Dedifferentiated amniotic fluid mesenchymal stem cell (primary cell): ENCODE measurements at regions not wholly inside any gene's neighbourhood (a gene's known extent, or its start where the extent isn't known, plus 50 kb on each side); places are given as distances from the start of the nearest gene placed in this dataset.
A peak's percentile ranks its signal among the peaks of the same experiment; 100 is the strongest.

Source experiments
- DNase-seq: peaks from one replicate; pipeline ENCODE4 v3.0.0-alpha.2; 2016; ENCODE audit errors: extremely low spot score

DNA sequence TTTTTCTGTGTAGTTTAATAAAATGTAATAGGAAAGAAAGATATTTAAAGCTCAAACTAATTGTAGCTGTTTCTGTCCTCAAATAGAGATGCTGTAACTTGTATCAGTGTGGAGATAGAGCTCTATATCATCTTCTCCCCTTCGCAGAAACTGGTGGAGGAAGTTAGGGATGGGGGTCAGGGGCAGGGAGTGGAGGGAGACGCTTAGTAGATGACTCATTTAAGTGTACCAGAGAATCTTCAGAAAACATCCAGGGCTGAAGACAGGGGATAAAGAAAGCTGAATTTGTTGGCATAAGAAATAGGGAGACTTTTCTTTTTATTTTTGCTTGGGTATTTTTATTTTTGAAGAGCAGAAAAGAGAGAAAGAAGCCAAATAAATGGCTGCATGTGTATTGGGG lies 282.6 kb upstream of the DPYD start:
- no peak for DNase-seq

DNA sequence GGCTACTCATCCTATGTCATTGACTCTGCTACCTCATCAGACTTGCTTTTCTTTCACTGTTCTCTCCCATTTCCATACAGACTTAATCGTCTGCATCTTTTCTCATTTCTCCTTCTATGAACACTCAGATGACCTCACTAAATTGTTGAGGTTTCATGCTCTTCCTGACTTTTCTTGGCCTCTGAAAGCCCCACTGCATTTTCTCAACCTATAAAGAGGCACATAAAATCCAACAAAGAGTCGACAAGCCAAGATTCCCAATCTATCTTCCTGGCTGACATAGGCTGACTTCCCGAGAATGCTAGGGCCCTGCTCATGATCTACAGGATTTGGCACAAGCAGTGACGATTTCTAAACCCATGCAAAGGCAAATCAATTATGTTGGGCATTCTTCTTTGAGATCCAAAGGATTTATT lies 280.8 kb upstream of the DPYD start:
- no peak for DNase-seq

DNA sequence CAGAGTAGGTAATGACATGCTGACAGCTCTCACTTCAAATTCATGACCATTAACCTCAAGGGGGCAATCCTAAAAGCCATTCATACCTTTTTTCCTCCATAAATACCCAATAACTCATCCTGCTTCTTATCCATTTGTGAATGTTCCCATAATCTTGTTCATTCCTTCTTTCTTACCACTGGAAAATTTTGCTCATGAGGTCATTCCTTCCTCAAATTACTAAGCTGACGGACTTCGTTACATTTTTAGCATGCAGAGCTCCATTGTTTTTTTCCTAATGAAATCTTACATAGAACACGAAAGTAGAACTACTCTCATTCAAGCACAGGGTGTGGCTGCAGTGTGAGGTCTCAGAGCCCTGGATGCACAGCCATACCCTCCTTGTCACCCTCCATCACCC lies 276.5 kb upstream of the DPYD start:
- DNase-seq, result no peak

DNA sequence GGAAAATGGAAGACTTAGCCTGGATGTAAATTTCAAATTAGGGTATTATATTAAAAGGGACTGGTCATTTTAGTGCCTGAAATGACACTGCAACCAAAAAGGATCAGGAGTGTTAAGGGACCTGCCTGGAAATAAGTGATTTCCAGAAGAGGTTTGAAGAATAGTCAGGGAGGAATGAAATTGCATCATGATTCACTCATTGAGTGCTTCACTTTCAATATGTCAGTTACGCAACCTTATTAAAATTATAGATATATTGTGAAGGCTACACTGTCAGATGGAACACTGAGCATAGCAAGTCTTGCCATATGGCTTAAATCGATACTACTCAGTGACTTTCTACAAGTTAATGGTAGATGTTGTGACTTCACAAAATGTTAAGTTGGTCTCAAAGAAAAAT lies 275.2 kb upstream of the DPYD start:
- DNase-seq, result no peak

DNA sequence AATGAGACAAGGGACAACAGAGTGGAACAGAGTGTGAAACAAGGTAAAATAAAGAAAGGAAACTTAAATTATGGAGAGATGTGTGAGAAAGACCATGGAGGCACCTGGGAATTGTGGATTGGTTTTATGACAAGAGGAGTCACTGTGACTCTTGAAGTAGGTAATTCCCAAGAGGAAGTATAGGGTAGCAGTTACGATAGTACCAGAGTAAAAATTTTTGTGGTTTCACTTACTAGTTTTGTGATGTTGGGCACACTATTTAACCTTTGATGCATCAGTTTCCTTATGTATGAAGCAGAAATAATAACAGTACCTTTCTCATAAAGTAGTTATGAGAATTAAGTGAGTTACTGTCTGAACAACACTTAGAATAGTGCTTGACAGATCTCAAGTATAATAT lies 267.9 kb upstream of the DPYD start:
- DNase-seq, result no peak

DNA sequence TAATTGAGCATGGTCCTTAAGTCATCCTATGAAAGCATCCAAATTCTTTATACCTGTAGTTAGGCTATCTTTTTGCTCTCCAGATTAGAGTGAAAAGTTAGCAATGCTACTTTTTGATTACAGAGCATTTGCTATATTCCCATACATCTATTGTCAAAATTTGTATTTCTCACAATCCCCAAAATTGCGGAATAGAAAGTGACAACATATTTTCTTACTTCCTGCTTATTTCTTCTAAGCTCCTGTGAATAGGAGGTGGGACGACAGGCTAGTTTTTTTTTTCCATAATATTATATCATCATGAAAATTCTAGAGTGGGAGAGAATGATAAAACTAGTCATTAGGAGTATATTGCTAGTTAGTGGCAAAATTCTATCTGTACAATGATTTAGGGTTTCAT lies 264.0 kb upstream of the DPYD start:
- no peak for DNase-seq

DNA sequence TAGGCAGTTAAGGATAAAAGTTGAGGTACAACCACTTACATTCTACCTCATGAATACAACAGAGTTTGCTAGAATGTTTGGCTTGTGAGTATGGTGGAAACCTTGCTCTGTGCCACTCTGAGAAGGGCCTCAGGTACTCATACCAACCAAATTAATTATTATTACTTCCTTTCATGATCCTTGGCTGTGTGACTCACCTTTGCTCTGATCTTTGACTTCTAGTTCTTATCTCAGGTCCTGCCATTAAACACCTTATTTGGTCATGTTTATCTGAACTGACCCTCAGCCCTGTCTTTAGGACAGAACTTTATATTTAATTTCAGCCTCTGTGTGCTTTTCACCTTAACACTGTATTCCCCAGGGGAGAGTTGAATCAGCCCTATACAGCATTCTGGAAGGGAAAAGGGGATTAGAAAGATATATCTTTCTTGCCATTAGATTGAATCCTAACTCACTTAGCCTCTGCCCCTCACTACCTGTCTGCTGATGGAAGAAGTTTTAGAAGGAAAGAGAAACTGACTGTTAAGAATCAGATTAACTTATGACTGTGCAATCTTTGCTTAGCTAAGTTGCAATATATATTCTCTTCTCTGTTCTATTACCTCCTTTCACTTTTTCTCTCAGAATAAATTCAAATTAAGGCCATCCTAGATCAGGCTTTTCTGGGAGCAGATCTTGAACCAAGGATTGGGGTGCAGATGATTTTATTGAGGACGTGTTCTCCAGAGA lies 260.4 kb upstream of the DPYD start:
- no peak for DNase-seq

DNA sequence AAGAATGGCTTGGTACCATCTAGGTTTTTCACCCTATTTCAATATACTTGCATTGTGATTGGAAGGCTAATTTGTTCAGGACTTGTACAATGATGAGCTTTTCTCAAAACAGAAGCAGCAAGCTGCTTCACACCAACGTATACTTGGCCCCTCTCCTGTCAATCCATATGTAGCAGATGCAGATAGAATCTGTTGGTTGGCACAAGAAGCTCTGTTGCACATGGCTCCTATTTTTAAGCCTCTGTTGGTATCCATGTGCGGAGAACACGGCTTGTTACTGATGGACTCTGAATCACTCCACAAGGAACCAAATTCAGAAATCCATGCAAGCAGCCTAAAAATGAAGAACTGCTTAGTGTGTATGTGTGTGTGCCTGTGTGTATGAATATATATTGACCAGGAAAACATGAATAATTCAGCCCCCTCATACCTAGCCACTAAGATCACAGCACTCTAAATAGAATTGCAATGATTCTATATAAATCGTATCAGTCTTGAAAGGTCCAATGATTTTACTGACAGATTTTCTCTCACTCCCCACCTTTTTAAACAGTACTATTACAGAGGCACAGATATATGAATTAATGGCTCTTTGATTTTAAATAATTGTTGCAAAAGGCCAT lies 258.4 kb upstream of the DPYD start:
- no peak for DNase-seq

DNA sequence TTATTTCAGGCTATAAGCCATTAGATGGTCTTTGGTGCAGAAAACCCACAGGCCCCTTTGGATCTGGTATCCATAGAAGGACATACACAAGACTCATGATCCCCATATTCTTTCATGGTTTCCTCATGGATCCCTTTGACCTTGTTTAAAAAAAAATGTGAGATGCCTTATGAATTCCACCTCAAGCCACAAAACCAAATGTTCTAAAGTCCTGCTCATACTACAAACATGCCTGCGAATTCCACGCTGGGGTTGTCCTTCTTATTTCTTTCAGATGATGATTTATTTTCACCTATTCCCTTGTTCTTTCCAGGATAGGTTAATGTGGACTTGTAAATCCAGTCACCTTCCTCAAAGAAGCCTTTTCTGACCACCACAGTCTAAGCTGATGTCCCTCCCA lies 256.9 kb upstream of the DPYD start:
- DNase-seq, result no peak

DNA sequence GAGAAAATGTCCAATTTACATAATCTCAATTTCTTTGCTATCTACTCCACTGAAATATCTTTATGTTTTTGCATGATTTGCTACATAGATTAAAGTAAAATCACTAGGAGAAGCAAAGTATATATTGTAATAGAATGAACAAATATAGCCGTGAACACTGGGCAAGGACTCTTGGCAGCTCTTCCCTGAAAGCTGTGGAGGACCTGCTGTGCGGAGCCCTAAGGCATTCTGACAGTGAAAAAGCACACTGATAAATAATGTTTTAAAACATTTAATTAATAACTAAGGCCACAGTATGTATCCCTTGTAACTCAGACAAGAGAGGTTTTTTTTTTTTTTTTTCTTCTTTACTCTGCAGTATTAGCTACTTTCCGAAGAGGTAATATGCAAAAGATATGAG lies 256.1 kb upstream of the DPYD start:
- DNase-seq, result no peak

DNA sequence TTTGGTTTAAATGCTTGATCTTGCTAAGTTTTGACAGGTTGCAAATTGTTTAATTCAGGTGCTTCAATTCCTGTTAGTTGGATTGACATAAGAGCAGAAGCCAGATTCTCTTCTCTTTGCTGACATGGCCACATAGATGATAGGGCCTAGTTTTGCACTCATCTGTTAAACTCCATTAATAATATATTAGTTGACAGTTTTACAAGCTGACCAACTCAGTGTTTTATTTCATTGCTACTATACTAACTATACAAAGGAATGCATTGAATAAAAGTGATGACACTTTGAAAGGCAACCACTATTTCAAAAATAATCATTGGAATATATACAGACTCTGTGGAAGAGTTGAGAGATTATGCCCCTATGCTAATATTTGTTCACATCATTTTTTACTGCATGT lies 255.6 kb upstream of the DPYD start:
- no peak for DNase-seq

DNA sequence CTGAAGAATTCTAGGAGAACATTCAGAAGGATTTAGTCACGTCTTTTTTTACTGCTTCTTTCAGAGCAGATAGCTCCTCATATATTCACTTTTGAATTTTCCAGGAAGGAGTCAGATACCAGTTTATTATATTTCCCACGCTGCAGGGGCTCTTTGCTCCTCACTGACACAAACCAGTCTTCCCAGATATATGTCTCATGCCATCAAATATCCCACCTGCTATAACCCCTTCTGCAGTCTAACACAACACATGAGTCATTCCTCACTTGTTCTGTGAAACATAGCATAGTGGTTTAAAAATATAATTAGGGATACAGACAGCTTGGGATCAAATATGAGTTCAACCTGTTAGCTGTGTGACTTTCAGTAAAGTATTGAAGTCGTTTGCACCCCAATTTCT lies 251.7 kb upstream of the DPYD start:
- no peak for DNase-seq

DNA sequence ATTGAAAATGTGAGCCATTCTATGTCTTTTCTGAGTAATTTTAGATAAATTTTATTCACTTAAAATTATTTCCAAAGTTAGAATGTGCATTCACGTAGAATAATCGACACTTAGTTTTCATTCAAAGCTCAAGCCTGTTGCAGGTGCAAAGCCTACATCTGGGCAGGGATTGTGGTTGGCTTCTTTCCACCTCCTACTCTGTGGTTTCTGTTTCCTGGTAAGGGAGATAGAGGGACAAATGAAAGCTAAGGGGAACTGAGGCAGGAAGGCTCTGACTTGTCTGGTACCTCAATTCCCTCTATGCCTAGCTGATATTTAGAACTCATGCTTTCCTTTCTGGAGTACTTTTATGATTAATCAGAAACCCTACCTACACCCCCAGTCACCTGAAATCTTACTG lies 251.2 kb upstream of the DPYD start:
- no peak for DNase-seq

DNA sequence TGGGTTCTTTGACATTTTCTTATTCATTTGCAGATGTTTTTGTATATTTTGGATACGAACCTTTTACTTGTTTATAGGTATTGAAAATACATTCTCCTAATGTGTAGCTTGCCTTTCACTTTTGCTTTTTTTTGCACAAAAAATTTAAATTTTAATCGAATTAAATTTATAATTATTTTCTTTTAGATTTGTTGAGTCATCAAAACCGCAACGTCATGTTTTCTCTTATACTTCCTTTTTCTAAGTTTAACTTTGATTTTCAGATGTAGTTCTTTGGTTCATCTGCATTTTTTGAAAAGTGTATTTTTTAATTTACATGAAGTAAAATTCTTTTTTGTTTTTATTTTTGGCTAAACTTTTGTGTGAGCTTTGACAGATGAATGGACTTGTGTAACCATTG lies 243.7 kb upstream of the DPYD start:
- DNase-seq, result no peak

DNA sequence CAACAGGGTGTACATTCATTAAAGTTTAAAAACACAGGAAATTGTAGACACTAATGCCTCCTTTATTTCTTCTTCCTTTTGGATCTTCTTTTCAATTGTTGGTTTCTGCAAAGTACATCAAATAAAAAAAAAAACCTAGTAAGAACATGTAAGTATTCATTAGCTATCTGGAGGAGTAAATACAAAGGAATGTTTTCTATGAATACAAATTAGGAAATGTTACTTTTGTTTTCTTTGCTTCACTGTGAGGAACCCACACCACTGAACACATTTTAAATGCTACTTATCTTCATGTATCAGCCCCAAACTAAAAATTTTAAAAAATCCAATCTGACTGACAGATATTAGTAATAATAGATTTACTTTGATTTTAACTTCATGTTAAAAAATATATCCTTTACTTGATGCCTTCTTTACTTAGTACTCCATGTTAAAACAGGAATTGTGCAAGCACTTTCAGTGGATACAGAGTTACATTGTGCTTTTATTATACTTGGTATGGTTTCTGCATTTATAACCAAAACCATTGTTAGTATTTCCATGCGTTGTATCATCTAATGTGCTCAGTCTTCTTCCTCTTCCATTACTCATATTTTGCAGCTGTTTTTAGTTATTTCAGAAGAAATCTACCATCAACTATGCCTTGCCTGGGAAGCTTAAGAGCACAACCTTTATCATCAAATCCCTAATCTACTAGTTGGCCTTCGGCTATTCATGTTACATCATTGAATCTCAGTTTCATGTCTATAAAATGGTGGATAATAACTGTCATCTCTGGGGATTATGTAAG lies 236.9 kb upstream of the DPYD start:
- DNase-seq, result peak; percentile 47

DNA sequence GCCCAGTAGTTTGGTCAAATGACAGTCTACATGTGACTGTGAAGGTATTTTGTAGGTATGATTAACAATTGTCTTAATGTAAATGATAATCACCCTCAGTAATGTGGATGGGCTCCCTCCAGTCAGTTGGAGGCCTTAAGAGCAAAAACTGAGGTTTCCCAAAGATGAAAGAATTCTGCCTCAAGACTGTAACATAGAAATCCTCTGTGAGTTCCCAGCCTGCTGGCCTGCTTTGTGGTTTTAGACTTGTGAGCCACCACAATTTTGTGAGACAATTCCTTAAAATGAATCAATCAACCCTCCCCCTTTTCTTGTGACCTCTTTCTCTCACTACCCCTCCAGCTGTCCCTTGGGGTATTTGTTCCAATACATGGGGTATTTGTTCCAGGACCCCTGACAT lies 226.4 kb upstream of the DPYD start:
- DNase-seq, result no peak

DNA sequence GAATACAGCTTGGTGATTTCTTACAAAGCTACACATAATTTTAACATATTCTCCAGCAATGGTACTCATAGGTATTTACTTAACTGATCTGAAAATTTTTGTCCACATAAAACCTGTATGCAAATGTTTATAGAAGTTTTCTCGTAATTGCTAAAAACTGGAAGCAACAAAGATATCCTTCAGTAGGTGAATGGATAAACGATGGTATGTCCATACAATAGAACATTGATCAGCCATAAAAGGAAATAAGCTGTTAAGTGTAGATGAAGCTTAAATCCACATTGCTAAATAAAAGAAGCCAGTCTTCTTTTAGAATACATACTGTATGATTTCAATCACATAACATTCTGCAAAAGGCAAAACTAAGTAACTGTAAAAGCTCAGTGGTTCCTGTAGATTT lies 224.8 kb upstream of the DPYD start:
- DNase-seq, result no peak

DNA sequence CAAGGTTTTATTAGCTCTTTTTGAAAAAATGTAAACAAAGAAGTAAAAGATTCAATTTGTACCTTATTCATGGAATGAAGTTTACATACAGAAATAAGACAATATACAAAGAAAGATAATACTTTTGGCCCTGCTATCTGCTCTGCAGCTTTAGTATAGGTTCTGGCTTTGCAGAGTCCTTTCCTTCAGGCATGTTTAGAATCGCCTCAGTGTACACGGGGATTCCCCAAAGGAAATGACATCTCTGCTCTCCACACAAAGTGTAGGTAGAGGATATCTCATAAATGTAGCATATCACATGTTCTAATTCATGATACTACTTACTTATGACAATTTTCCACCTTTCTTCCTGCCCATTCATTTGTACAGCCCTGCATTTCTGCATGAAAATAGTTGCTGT lies 222.6 kb upstream of the DPYD start:
- DNase-seq, result no peak

DNA sequence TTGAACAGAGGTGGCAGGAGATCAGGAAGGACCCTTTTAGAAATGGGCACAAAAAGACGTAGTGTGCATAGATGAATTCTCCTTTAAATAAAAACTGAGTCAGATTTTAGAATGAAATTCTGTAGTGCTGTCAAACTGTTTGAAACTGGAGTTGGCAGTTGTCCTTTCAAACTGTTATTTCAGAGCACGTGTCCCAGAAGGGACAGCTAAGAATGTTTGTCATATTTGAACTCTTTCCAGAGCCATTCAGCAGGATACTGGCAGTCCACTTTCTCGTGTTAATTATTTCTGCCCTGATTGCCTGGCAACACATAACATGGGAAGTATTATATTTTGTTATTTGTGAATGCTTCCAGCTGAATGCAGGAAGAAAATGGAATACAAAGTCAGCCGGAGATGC lies 212.3 kb upstream of the DPYD start:
- DNase-seq, result no peak

DNA sequence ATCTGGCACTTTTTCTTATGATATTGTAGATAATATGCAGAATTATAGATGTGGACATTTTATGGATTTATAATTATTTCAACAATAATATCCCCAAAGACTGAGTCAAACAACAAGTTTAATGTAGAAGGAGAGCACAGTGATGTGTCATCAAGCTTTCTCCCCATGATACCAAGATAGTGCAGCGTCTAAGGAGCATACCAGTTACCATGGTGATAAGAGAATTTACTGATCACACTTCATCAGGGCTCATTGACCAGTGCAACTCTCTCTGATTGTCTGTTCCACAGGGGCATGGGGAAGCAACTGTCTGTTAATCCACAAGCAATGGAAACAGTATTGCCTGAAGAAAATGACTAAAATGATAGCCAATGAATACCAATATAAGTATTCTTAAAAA lies 209.6 kb upstream of the DPYD start:
- no peak for DNase-seq

DNA sequence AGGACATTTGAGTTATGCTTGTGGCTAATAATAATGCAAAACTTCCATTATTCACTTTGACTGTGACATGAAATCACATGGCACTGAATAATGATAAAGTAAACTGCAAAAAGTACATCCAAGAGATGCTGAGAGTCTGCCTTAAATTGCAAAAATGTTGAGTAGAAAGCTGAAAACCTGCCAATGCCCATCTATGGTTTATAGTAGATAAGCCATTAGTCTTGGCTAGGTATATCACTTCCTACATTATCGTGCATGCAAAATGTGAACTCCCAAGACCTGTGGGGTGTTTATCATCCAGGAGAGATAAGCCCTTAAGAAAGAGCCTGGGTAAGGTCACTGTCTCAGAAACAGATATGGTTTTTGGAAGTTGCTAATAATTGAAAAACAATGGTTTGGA lies 208.7 kb upstream of the DPYD start:
- no peak for DNase-seq

DNA sequence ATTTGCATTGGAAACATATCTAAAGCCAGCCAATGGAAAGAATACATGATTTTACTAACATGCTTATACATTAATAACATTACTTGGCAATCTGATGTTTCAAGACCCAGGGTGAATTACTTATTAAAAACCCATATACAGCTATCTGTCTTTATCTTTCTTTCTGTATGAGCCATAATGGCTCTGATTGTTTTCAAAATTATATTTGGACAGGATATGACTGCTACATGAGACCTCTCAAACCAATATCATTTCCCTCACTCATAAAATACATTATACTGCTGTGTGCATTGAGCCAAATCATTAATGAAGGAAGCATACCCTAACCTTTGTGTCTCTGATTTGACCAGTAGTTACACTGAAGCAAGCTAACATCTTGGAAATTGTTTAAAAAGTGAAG lies 205.9 kb upstream of the DPYD start:
- DNase-seq, result no peak

DNA sequence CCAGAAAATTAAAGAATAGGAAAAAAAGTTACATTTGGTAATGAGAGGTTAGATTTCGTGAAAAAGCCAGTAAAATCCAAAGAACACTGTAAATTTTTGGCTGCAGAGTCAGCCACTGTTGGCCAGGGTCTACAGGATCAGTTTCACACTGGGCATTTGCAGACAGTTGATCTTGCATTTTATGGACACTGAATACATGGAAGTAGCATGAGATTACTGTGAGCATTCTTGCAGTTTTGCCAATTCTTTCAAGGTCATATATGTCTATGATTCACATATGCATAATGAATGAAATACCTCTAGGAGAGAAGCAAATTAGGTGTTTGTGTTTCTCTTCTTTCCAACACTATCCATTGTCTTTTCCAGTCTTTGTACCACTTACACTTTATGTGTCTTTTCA lies 200.8 kb upstream of the DPYD start:
- no peak for DNase-seq
